ENCODE measurements at regions not wholly inside any gene's neighbourhood (a gene's known extent, or its start where the extent isn't known, plus 50 kb on each side); places are given as distances from the start of the nearest gene placed in this dataset.

DNA sequence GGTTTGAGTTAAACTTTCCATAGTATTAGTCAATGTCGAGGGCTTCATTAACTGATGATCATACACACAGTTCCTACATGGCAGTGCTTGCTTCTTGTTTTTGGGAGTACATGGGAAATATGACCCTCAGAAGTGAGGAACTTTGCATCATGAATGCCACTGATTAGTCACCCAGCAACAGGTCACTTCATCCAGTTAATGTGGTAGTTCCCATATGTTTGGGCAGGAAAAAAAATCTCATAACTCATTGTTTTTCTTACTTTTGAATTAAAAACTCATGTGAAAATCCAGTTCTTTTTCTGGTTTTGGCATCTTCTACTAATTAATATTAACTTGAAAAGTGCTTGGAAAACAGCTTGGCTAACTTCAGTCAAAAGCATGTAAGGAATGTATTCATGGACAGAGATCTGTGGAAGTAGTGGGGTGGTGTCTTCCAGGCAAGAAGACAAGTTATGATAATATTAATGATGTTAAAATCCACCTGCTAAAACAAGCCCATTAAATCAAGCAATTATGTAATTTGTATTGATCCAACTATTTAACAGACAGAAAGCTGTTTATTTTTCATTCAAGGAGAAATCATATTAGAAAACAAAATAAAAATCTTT lies 309.1 kb upstream of the NAV3 start:
- no peak overlapping the region for H2BK20ac ChIP-seq (ENCODE audit: low read depth, low read length)
- no peak for DNase-seq
- H3K14ac ChIP-seq (replicated peaks; ENCODE audit: low read depth, low read length): no peak overlapping the region
- H3K18ac ChIP-seq (ENCODE audit: low read depth, low read length): no peak overlapping the region
- dilution Hi-C loops (cut with HindIII; ENCODE audit: low sequenced_read_pairs, unreplicated experiment): no loop called here
- ChIA-PET CTCF (no interaction called here), POLR2A (ENCODE audit: unreplicated experiment) (no interaction called here)
- no peak overlapping the region for H3K27ac ChIP-seq (ENCODE audit: insufficient read depth, low read length)
- H3K4ac ChIP-seq (ENCODE audit: low read depth, low read length): no peak overlapping the region
- no peaks in the 10 kb centered on the region for H4K20me1 ChIP-seq (ENCODE audit: insufficient read depth, low read length)
- no TSS peak for BruUV-seq (replicated peaks)
- no peaks in the 10 kb centered on the region for H3K9me1 ChIP-seq (ENCODE audit: insufficient read depth, low read length)
- H3K23ac ChIP-seq (ENCODE audit: low read depth, low read length): no peak overlapping the region
- no peak overlapping the region for H2AFZ ChIP-seq (replicated peaks; ENCODE audit: low read length, poor library complexity)
- H3K9ac ChIP-seq (ENCODE audit: low read depth, low read length): no peak overlapping the region
- H3K9me3 ChIP-seq (ENCODE audit: control insufficient read depth, insufficient read depth, low read length): no peaks in the 10 kb centered on the region
- no peaks in the 10 kb centered on the region for H3K36me3 ChIP-seq (ENCODE audit: control insufficient read depth, insufficient read depth, low read length)
- no peak overlapping the region for H4K8ac ChIP-seq (ENCODE audit: low read depth in 2 of 2, low read length in 2 of 2)
- no peak overlapping the region for H2AK5ac ChIP-seq (ENCODE audit: low read depth, low read length)
- H2BK15ac ChIP-seq (ENCODE audit: low read depth, low read length): no peak overlapping the region
- no peak overlapping the region for H4K91ac ChIP-seq (ENCODE audit: insufficient read depth, low read depth, low read length)
- no peaks in the 10 kb centered on the region for H3K79me1 ChIP-seq (ENCODE audit: low read depth in 1 of 2, low read length in 2 of 2)
- no peak overlapping the region for H2AK9ac ChIP-seq (replicated peaks; ENCODE audit: low read depth, low read length, poor library complexity)
- no peaks in the 10 kb centered on the region for H3K27me3 ChIP-seq (ENCODE audit: control insufficient read depth, insufficient read depth, low read length)
- H3K4me1 ChIP-seq (ENCODE audit: control insufficient read depth, insufficient read depth, low read length): no peaks in the 10 kb centered on the region
- intact Hi-C loops (cut with micrococcal nuclease): no loop called here
- no peak for ATAC-seq (ENCODE audit: low read depth)
- no CpG with 5 or more reads among the region's 1 CpG for WGBS, 2 experiments (ENCODE audit: extremely low coverage in 2 of 2, insufficient read length in 1 of 2)
- no peak overlapping the region for H3K56ac ChIP-seq (ENCODE audit: extremely low read depth, insufficient read depth, low read length)
- H2BK120ac ChIP-seq (ENCODE audit: low read depth, low read length): no peak overlapping the region
- no peak overlapping the region for H3K4me3 ChIP-seq (ENCODE audit: insufficient read depth, low read depth, low read length)
- no peak overlapping the region for H2BK5ac ChIP-seq (ENCODE audit: low read depth, low read length, poor library complexity, severe bottlenecking)
- no peak overlapping the region for H3K4me2 ChIP-seq (ENCODE audit: low read depth, low read length)
- no peak for TF ChIP-seq ELK1 (IDR thresholded peaks at IDR 0.05; ENCODE audit: borderline replicate concordance, low read depth, low read length)
- TF ChIP-seq RFX5 (IDR thresholded peaks at IDR 0.05; ENCODE audit: low read depth, low read length): no peak
- TF ChIP-seq NFE2L2 (IDR thresholded peaks at IDR 0.05; ENCODE audit: low read depth, low read length): no peak
- no peak for TF ChIP-seq USF2 (IDR thresholded peaks at IDR 0.05; ENCODE audit: low read depth, low read length)
- TF ChIP-seq, protein P1, sequence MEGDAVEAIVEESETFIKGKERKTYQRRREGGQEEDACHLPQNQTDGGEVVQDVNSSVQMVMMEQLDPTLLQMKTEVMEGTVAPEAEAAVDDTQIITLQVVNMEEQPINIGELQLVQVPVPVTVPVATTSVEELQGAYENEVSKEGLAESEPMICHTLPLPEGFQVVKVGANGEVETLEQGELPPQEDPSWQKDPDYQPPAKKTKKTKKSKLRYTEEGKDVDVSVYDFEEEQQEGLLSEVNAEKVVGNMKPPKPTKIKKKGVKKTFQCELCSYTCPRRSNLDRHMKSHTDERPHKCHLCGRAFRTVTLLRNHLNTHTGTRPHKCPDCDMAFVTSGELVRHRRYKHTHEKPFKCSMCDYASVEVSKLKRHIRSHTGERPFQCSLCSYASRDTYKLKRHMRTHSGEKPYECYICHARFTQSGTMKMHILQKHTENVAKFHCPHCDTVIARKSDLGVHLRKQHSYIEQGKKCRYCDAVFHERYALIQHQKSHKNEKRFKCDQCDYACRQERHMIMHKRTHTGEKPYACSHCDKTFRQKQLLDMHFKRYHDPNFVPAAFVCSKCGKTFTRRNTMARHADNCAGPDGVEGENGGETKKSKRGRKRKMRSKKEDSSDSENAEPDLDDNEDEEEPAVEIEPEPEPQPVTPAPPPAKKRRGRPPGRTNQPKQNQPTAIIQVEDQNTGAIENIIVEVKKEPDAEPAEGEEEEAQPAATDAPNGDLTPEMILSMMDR (conservative IDR thresholded peaks at IDR 0.05; ENCODE audit: low read depth, low read length): no peak
- no peak for TF ChIP-seq POLR2A (IDR thresholded peaks at IDR 0.05; ENCODE audit: low read depth, low read length)
- no peak for TF ChIP-seq RCOR1 (IDR thresholded peaks at IDR 0.05; ENCODE audit: insufficient replicate concordance, low read length)
- no peak overlapping the region for H4K5ac ChIP-seq (ENCODE audit: low read depth, low read length)
- in situ Hi-C loops (cut with MboI; ENCODE audit: low sequenced_read_pairs): no loop called here

All from IMR-90 (cell line).